IMR-90 (cell line): ENCODE measurements at regions not wholly inside any gene's neighbourhood (a gene's known extent, or its start where the extent isn't known, plus 50 kb on each side); places are given as distances from the start of the nearest gene placed in this dataset.

Source experiments
- ATAC-seq: fragments of 200-7000 bp; cut with Tn5 transposase; 2 replicates; pipeline ENCODE4 v1.9.1; 2020; ENCODE audit warnings: low read depth, mild to moderate bottlenecking, moderate library complexity
- BruUV-seq: library from RNA; stranded (reverse); fragments of 400-500 nt; replicated peaks from 2 replicates; lab custom pipeline; 2021; lab: Mats Ljungman, UMichigan
- CTCF ChIA-PET: fragments of 300-600 bp; formaldehyde crosslinking; extraction: SDS; loops from one replicate; lab custom pipeline; 2021; ENCODE audit warnings: antibody characterized with exemption; lab: Yijun Ruan, JAX
- POLR2A ChIA-PET: fragments of 300-600 bp; sonication (Branson Sonifier 250); formaldehyde crosslinking; loops from one replicate; lab custom pipeline; 2022; ENCODE audit warnings: antibody characterized with exemption; ENCODE audit not compliant: unreplicated experiment; lab: Charles Lee
- DNase-seq: peaks from one replicate; pipeline ENCODE4 v3.0.0; 2013
- H2AFZ ChIP-seq: replicated peaks from 2 replicates; pipeline ENCODE3; 2013; ENCODE audit warnings: low read length, mild to moderate bottlenecking; ENCODE audit not compliant: poor library complexity
- H2AK5ac ChIP-seq: 2 replicates; pipeline ENCODE4 v1.6.1; 2013; ENCODE audit warnings: low read depth, low read length, inconsistent platforms
- H2AK9ac ChIP-seq: replicated peaks from 2 replicates; pipeline ENCODE3; 2013; ENCODE audit warnings: mild to moderate bottlenecking, low read depth, low read length, moderate library complexity; ENCODE audit not compliant: poor library complexity
- H2BK120ac ChIP-seq: 2 replicates; pipeline ENCODE4 v1.6.1; 2013; ENCODE audit warnings: low read depth, low read length, inconsistent platforms
- H2BK15ac ChIP-seq: 3 replicates; pipeline ENCODE4 v1.6.1; 2013; ENCODE audit warnings: low read depth, low read length, inconsistent platforms
- H2BK20ac ChIP-seq: 2 replicates; pipeline ENCODE4 v1.6.1; 2013; ENCODE audit warnings: low read depth, mild to moderate bottlenecking, inconsistent platforms, low read length, moderate library complexity
- H2BK5ac ChIP-seq: 2 replicates; pipeline ENCODE4 v1.6.1; 2013; ENCODE audit warnings: mild to moderate bottlenecking, low read depth, low read length, inconsistent platforms; ENCODE audit not compliant: poor library complexity, severe bottlenecking
- H3K14ac ChIP-seq: replicated peaks from 2 replicates; pipeline ENCODE4 v1.6.1; 2013; ENCODE audit warnings: low read depth, low read length, inconsistent platforms
- H3K18ac ChIP-seq: 2 replicates; pipeline ENCODE4 v1.6.1; 2013; ENCODE audit warnings: low read depth, low read length, control low read depth
- H3K23ac ChIP-seq: 2 replicates; pipeline ENCODE4 v1.6.1; 2013; ENCODE audit warnings: low read depth, low read length, inconsistent platforms
- H3K27ac ChIP-seq: 2 replicates; pipeline ENCODE4 v1.5.1; 2013; ENCODE audit warnings: mild to moderate bottlenecking, control low read depth, low read length; ENCODE audit not compliant: insufficient read depth
- H3K27me3 ChIP-seq: 2 replicates; pipeline ENCODE4 v1.6.1; 2013; ENCODE audit warnings: low read length; ENCODE audit not compliant: control insufficient read depth, insufficient read depth
- H3K36me3 ChIP-seq: 2 replicates; pipeline ENCODE4 v1.6.1; 2013; ENCODE audit warnings: low read length, mixed read lengths; ENCODE audit not compliant: control insufficient read depth, insufficient read depth
- H3K4ac ChIP-seq: 2 replicates; pipeline ENCODE4 v1.6.1; 2013; ENCODE audit warnings: low read depth, low read length, inconsistent platforms
- H3K4me1 ChIP-seq: 2 replicates; pipeline ENCODE4 v1.6.1; 2013; ENCODE audit warnings: low read length, mixed read lengths; ENCODE audit not compliant: control insufficient read depth, insufficient read depth
- H3K4me2 ChIP-seq: 2 replicates; pipeline ENCODE4 v1.6.1; 2013; ENCODE audit warnings: low read depth, mild to moderate bottlenecking, control low read depth, low read length, moderate library complexity
- H3K4me3 ChIP-seq: 2 replicates; pipeline ENCODE4 v1.5.1; 2013; ENCODE audit warnings: low read depth, mild to moderate bottlenecking, control low read depth, low read length, moderate library complexity; ENCODE audit not compliant: insufficient read depth
- H3K56ac ChIP-seq: 2 replicates; pipeline ENCODE4 v1.6.1; 2013; ENCODE audit warnings: low read length, inconsistent platforms; ENCODE audit not compliant: insufficient read depth; ENCODE audit errors: extremely low read depth
- H3K79me1 ChIP-seq, 2 experiments: 2 replicates each; pipeline ENCODE4 v1.6.1; 2013; ENCODE audit warnings: low read length in 2 of 2, inconsistent platforms in 1 of 2, low read depth in 1 of 2
- H3K9ac ChIP-seq: 2 replicates; pipeline ENCODE4 v1.6.1; 2013; ENCODE audit warnings: low read depth, low read length, control low read depth
- H3K9me1 ChIP-seq: 2 replicates; pipeline ENCODE4 v1.6.1; 2013; ENCODE audit warnings: low read length, inconsistent platforms; ENCODE audit not compliant: insufficient read depth
- H3K9me3 ChIP-seq: 2 replicates; pipeline ENCODE4 v1.6.1; 2013; ENCODE audit warnings: low read length; ENCODE audit not compliant: control insufficient read depth, insufficient read depth
- H4K20me1 ChIP-seq: 2 replicates; pipeline ENCODE4 v1.6.1; 2013; ENCODE audit warnings: low read length, inconsistent platforms; ENCODE audit not compliant: insufficient read depth
- H4K5ac ChIP-seq: 2 replicates; pipeline ENCODE4 v1.6.1; 2013; ENCODE audit warnings: mild to moderate bottlenecking, low read depth, low read length, control low read depth
- H4K8ac ChIP-seq, 2 experiments: 2 replicates each; pipeline ENCODE4 v1.6.1; 2013; ENCODE audit warnings: low read depth in 2 of 2, low read length in 2 of 2, control low read depth in 1 of 2, inconsistent platforms in 1 of 2
- H4K91ac ChIP-seq: 2 replicates; pipeline ENCODE4 v1.6.1; 2013; ENCODE audit warnings: low read depth, low read length, inconsistent platforms; ENCODE audit not compliant: insufficient read depth
- BHLHE40 ChIP-seq: fragments of 150-350 bp; IDR thresholded peaks from 2 replicates; pipeline ENCODE4 v1.6.1; 2016; ENCODE audit warnings: mild to moderate bottlenecking, low read depth, low read length
- CEBPB ChIP-seq: IDR thresholded peaks from 2 replicates; pipeline ENCODE4 v1.6.1; 2012; ENCODE audit warnings: low read depth, low read length, improper control_type of control experiment
- CHD1 ChIP-seq: IDR thresholded peaks from 2 replicates; pipeline ENCODE4 v1.6.1; 2012; ENCODE audit warnings: low read depth, low read length, improper control_type of control experiment
- FOS ChIP-seq: fragments of 150-350 bp; IDR thresholded peaks from 2 replicates; pipeline ENCODE4 v1.6.1; 2016; ENCODE audit warnings: low read depth, low read length
- MAFK ChIP-seq: IDR thresholded peaks from 2 replicates; pipeline ENCODE4 v1.6.1; 2012; ENCODE audit warnings: low read depth, low read length, improper control_type of control experiment
- MAZ ChIP-seq: IDR thresholded peaks from 2 replicates; pipeline ENCODE4 v1.6.1; 2012; ENCODE audit warnings: low read depth, mild to moderate bottlenecking, low read length, improper control_type of control experiment, moderate library complexity, borderline replicate concordance
- MXI1 ChIP-seq: IDR thresholded peaks from 2 replicates; pipeline ENCODE4 v1.6.1; 2012; ENCODE audit warnings: low read depth, mild to moderate bottlenecking, low read length, moderate library complexity, borderline replicate concordance
- NFE2L2 ChIP-seq: fragments of 150-350 bp; IDR thresholded peaks from 2 replicates; pipeline ENCODE4 v1.6.1; 2016; ENCODE audit warnings: low read depth, mild to moderate bottlenecking, low read length
- POLR2A ChIP-seq: IDR thresholded peaks from 2 replicates; pipeline ENCODE4 v1.6.1; 2012; ENCODE audit warnings: mild to moderate bottlenecking, low read depth, low read length
- RAD21 ChIP-seq: IDR thresholded peaks from 2 replicates; pipeline ENCODE4 v1.6.1; 2012; ENCODE audit warnings: low read length, improper control_type of control experiment
- RCOR1 ChIP-seq: IDR thresholded peaks from 2 replicates; pipeline ENCODE4 v1.6.1; 2012; ENCODE audit warnings: mild to moderate bottlenecking, low read length, improper control_type of control experiment; ENCODE audit not compliant: insufficient replicate concordance
- RFX5 ChIP-seq: IDR thresholded peaks from 2 replicates; pipeline ENCODE4 v1.8.0; 2012; ENCODE audit warnings: low read depth, mild to moderate bottlenecking, low read length, moderate library complexity
- SMC3 ChIP-seq: fragments of 150-350 bp; IDR thresholded peaks from 2 replicates; pipeline ENCODE4 v1.6.1; 2016; ENCODE audit warnings: low read depth, mild to moderate bottlenecking, antibody characterized with exemption, low read length, moderate library complexity
- WGBS, 2 experiments: methylation state at CpG; one replicate each; pipeline versions ENCODE4 v1.1.5 to v1.1.7; 2013; ENCODE audit warnings: missing lambda C conversion rate in 2 of 2; ENCODE audit not compliant: insufficient read length in 1 of 2; ENCODE audit errors: extremely low coverage in 2 of 2; 5-methylcytosine and 5-hydroxymethylcytosine counted together
- dilution Hi-C: fragments of 300-500 bp; cut with HindIII; formaldehyde crosslinking; loops from one replicate; pipeline ENCODE4 v1.14.3; 2018; ENCODE audit warnings: low sequenced_read_pairs; ENCODE audit not compliant: unreplicated experiment
- in situ Hi-C: fragments of 300-500 bp; cut with MboI; formaldehyde crosslinking; loops from 3 replicates; pipeline ENCODE4 v1.14.3; 2019; ENCODE audit warnings: low sequenced_read_pairs, inconsistent platforms, mixed read lengths
- intact Hi-C: fragments of 100-400 bp; cut with micrococcal nuclease; formaldehyde crosslinking; loops from 2 replicates; pipeline ENCODE4 v1.10.0; 2022
- TF ChIP-seq, protein P1 (sequence below): fragments of 150-350 bp; IDR thresholded peaks from 2 replicates; pipeline ENCODE4 v1.6.1; 2017; ENCODE audit warnings: mild to moderate bottlenecking, antibody characterized with exemption, low read length, low read depth
- TF ChIP-seq, protein P2 (sequence below): fragments of 150-350 bp; IDR thresholded peaks from 2 replicates; pipeline ENCODE4 v1.6.1; 2016; ENCODE audit warnings: low read depth, mild to moderate bottlenecking, low read length, moderate library complexity, borderline replicate concordance
- TF ChIP-seq, protein P3 (sequence below): conservative IDR thresholded peaks from 2 replicates; pipeline ENCODE4 v1.5.1; 2012; ENCODE audit warnings: mild to moderate bottlenecking, low read depth, low read length, improper control_type of control experiment

DNA sequence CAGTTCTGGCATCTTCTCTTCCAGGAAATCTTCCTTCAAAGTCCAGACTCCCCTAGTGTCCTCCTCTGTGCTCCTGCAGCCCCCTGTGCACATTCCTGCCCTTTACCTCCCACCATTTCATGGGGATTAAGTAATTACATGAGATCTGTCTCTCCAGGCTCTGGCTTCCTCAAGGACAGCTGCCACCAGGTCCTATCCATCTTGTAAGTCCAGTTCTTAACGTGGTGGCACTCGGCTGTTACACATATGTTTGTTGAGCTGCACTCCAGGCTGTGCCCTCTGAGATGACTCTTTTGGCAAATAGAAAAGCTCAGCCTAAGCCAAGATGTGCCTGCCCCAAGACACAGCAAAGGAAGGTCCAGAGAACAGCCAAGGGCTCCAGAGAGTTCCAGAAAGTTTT is 57.4 kb upstream of the CAMK1G start:
- no peak overlapping the region for H3K56ac ChIP-seq
- no peak overlapping the region for H4K8ac ChIP-seq
- no TSS peak for BruUV-seq
- H4K5ac ChIP-seq = no peak overlapping the region
- H3K14ac ChIP-seq = no peak overlapping the region
- POLR2A ChIA-PET = no interaction called here
- H4K91ac ChIP-seq = no peak overlapping the region
- H4K20me1 ChIP-seq = no peaks in the 10 kb centered on the region
- H3K4ac ChIP-seq = no peak overlapping the region
- CTCF ChIA-PET = no interaction called here
- ATAC-seq (no peak), DNase-seq (no peak)
- intact Hi-C loops = no loop called here
- no peak overlapping the region for H2BK15ac ChIP-seq
- dilution Hi-C loops = no loop called here
- H3K36me3 ChIP-seq = no peaks in the 10 kb centered on the region
- no peak overlapping the region for H3K4me2 ChIP-seq
- no peak overlapping the region for H2AFZ ChIP-seq
- no peaks in the 10 kb centered on the region for H3K9me1 ChIP-seq
- H2BK20ac ChIP-seq = no peak overlapping the region
- no peak overlapping the region for H3K23ac ChIP-seq
- no peaks in the 10 kb centered on the region for H3K27me3 ChIP-seq
- H2AK5ac ChIP-seq = no peak overlapping the region
- TF ChIP-seq CHD1 = no peak
- TF ChIP-seq, protein P1, sequence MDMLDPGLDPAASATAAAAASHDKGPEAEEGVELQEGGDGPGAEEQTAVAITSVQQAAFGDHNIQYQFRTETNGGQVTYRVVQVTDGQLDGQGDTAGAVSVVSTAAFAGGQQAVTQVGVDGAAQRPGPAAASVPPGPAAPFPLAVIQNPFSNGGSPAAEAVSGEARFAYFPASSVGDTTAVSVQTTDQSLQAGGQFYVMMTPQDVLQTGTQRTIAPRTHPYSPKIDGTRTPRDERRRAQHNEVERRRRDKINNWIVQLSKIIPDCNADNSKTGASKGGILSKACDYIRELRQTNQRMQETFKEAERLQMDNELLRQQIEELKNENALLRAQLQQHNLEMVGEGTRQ = no peak
- no peak for TF ChIP-seq POLR2A
- no peak for TF ChIP-seq MXI1
- TF ChIP-seq, protein P2, sequence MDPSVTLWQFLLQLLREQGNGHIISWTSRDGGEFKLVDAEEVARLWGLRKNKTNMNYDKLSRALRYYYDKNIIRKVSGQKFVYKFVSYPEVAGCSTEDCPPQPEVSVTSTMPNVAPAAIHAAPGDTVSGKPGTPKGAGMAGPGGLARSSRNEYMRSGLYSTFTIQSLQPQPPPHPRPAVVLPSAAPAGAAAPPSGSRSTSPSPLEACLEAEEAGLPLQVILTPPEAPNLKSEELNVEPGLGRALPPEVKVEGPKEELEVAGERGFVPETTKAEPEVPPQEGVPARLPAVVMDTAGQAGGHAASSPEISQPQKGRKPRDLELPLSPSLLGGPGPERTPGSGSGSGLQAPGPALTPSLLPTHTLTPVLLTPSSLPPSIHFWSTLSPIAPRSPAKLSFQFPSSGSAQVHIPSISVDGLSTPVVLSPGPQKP = no peak
- TF ChIP-seq RFX5 = no peak
- no peak for TF ChIP-seq MAZ
- TF ChIP-seq SMC3 = no peak
- TF ChIP-seq RCOR1 = no peak
- TF ChIP-seq, protein P3, sequence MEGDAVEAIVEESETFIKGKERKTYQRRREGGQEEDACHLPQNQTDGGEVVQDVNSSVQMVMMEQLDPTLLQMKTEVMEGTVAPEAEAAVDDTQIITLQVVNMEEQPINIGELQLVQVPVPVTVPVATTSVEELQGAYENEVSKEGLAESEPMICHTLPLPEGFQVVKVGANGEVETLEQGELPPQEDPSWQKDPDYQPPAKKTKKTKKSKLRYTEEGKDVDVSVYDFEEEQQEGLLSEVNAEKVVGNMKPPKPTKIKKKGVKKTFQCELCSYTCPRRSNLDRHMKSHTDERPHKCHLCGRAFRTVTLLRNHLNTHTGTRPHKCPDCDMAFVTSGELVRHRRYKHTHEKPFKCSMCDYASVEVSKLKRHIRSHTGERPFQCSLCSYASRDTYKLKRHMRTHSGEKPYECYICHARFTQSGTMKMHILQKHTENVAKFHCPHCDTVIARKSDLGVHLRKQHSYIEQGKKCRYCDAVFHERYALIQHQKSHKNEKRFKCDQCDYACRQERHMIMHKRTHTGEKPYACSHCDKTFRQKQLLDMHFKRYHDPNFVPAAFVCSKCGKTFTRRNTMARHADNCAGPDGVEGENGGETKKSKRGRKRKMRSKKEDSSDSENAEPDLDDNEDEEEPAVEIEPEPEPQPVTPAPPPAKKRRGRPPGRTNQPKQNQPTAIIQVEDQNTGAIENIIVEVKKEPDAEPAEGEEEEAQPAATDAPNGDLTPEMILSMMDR = no peak
- TF ChIP-seq MAFK = no peak
- TF ChIP-seq FOS = no peak
- no peak for TF ChIP-seq CEBPB
- no peak for TF ChIP-seq BHLHE40
- TF ChIP-seq RAD21 = no peak
- no peak for TF ChIP-seq NFE2L2
- H2AK9ac ChIP-seq = no peak overlapping the region
- H3K4me3 ChIP-seq = no peak overlapping the region
- H3K9ac ChIP-seq = no peak overlapping the region
- no peak overlapping the region for H3K27ac ChIP-seq
- no peaks in the 10 kb centered on the region for H3K9me3 ChIP-seq
- in situ Hi-C loops = no loop called here
- no peak overlapping the region for H2BK5ac ChIP-seq
- WGBS, 2 experiments = 6% methylated on average over 2 of the region's 2 CpGs; no CpG with 5 or more reads in 1 of the 2 experiments
- no peak overlapping the region for H3K18ac ChIP-seq
- H3K79me1 ChIP-seq = no peaks in the 10 kb centered on the region
- H3K4me1 ChIP-seq = no peaks in the 10 kb centered on the region
- H2BK120ac ChIP-seq = no peak overlapping the region
